ENCODE measurements at regions not wholly inside any gene's neighbourhood (a gene's known extent, or its start where the extent isn't known, plus 50 kb on each side); places are given as distances from the start of the nearest gene placed in this dataset.

- no peak for DNase-seq
- Histone ChIP-seq H3K23ac (ENCODE audit: insufficient read length, low read depth, low read length) (no peak overlapping the region), H2AK5ac (ENCODE audit: insufficient read length, low read length) (no peak overlapping the region)
Observed at GRCh38 chr2:8442833-8443486, 238.9 kb upstream of the ID2 start.

More at GRCh38 chr2:8442833-8443486, 238.9 kb upstream of the ID2 start:
- TF ChIP-seq, protein P1, sequence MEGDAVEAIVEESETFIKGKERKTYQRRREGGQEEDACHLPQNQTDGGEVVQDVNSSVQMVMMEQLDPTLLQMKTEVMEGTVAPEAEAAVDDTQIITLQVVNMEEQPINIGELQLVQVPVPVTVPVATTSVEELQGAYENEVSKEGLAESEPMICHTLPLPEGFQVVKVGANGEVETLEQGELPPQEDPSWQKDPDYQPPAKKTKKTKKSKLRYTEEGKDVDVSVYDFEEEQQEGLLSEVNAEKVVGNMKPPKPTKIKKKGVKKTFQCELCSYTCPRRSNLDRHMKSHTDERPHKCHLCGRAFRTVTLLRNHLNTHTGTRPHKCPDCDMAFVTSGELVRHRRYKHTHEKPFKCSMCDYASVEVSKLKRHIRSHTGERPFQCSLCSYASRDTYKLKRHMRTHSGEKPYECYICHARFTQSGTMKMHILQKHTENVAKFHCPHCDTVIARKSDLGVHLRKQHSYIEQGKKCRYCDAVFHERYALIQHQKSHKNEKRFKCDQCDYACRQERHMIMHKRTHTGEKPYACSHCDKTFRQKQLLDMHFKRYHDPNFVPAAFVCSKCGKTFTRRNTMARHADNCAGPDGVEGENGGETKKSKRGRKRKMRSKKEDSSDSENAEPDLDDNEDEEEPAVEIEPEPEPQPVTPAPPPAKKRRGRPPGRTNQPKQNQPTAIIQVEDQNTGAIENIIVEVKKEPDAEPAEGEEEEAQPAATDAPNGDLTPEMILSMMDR (conservative IDR thresholded peaks at IDR 0.05) = no peak
- Histone ChIP-seq H3K14ac (ENCODE audit: insufficient read depth, low read length) (no peak overlapping the region), H3K4me1 (ENCODE audit: insufficient read depth, low read length) (no peaks in the 10 kb centered on the region), H3K79me1 (ENCODE audit: insufficient read depth, low read depth, low read length, poor library complexity, severe bottlenecking) (no peaks in the 10 kb centered on the region), H3K9ac (ENCODE audit: extremely low read depth, insufficient read length, low read length) (no peak overlapping the region), H2BK15ac (ENCODE audit: low read depth, low read length) (no peak overlapping the region), H4K20me1 (ENCODE audit: control insufficient read depth, insufficient read depth, insufficient read length) (no peaks in the 10 kb centered on the region), H3K27me3 (ENCODE audit: insufficient read depth, low read length) (no peaks in the 10 kb centered on the region), H3K4ac (ENCODE audit: low read depth, low read length) (no peak overlapping the region), H2BK5ac (ENCODE audit: insufficient read length, low read length) (no peak overlapping the region), H3K9me3 (ENCODE audit: control insufficient read depth, low read depth, low read length) (no peaks in the 10 kb centered on the region), H4K91ac (ENCODE audit: insufficient read length, low read depth, low read length) (no peak overlapping the region), H3K56ac (ENCODE audit: insufficient read length, low read depth, low read length) (no peak overlapping the region), H2BK120ac (ENCODE audit: low read depth, low read length, poor library complexity, severe bottlenecking) (no peak overlapping the region), H3K23me2 (ENCODE audit: insufficient read length, low read depth, low read length, poor library complexity, severe bottlenecking) (no peaks in the 10 kb centered on the region), H3T11ph (ENCODE audit: low read length) (no peak overlapping the region), H2BK20ac (ENCODE audit: low read depth, low read length, poor library complexity, severe bottlenecking) (no peak overlapping the region), H3K18ac (ENCODE audit: insufficient read length, low read depth, low read length) (no peak overlapping the region), H3K79me2 (ENCODE audit: insufficient read depth, low read length) (no peaks in the 10 kb centered on the region), H3K27ac (ENCODE audit: insufficient read length, low read depth, low read length) (no peak overlapping the region), H2AFZ (ENCODE audit: low read length) (no peak overlapping the region), H4K8ac (replicated peaks; ENCODE audit: insufficient read length, low read depth, low read length) (no peak overlapping the region), H3K4me2 (ENCODE audit: insufficient read depth, insufficient read length, low read length) (no peak overlapping the region), H2BK12ac (ENCODE audit: insufficient read length, low read depth, low read length) (no peak overlapping the region), H4K5ac (ENCODE audit: insufficient read length, low read depth, low read length) (no peak overlapping the region)
- peaks cover 0 to 3% of the 10 kb centered on the region in 2 experiments; a peak in 2 of 5 replicates for H3K9me3 Mint-ChIP-seq
- no CpG with 5 or more reads among the region's 4 CpGs for WGBS (ENCODE audit: extremely low coverage, insufficient read length, low lambda C conversion rate)
- peaks cover 12% of the 10 kb centered on the region in 2 experiments for H3K4me1 Mint-ChIP-seq
- H3K36me3 Mint-ChIP-seq (ENCODE audit: insufficient read depth in 1 of 3, low read depth in 3 of 3) = no peaks in the 10 kb centered on the region; a peak in 1 of 7 replicates
- H3K27me3 Mint-ChIP-seq (ENCODE audit: low read depth) = peaks cover 3% of the 10 kb centered on the region
- H3K27ac Mint-ChIP-seq = no peak overlapping the region
- no peak overlapping the region for H3K4me3 Mint-ChIP-seq

Data from H9 (cell line).